GM18909 (cell line): ENCODE measurements at regions not wholly inside any gene's neighbourhood (a gene's known extent, or its start where the extent isn't known, plus 50 kb on each side); places are given as distances from the start of the nearest gene placed in this dataset.
A peak's percentile ranks its signal among the peaks of the same experiment; 100 is the strongest.
"Not testable (repeated sequence)": the region's sequence is repeated elsewhere in the genome, so short reads cannot be mapped to it uniquely, and the experiment has no call there.

ENCODE experiments used
- ATAC-seq: cut with Tn5 transposase; IDR thresholded peaks from one replicate; pipeline ENCODE4 v1.9.1; 2021; ENCODE audit warnings: mild to moderate bottlenecking; ENCODE audit not compliant: unreplicated experiment, poor library complexity

GRCh38 chr5:32534041-32534440 lies 51.3 kb upstream of the SUB1 start:
- no peak for ATAC-seq

GRCh38 chr5:32531885-32532520 lies 53.4 kb upstream of the SUB1 start:
- ATAC-seq, result peak; percentile 60

GRCh38 chr5:32527321-32527720 lies 58.0 kb upstream of the SUB1 start:
- ATAC-seq, result not testable (repeated sequence)

GRCh38 chr5:32526810-32527209 lies 58.5 kb upstream of the SUB1 start:
- no peak for ATAC-seq

- ATAC-seq, result no peak
Measured at GRCh38 chr5:32523625-32524024, 61.7 kb upstream of the SUB1 start.

DNA sequence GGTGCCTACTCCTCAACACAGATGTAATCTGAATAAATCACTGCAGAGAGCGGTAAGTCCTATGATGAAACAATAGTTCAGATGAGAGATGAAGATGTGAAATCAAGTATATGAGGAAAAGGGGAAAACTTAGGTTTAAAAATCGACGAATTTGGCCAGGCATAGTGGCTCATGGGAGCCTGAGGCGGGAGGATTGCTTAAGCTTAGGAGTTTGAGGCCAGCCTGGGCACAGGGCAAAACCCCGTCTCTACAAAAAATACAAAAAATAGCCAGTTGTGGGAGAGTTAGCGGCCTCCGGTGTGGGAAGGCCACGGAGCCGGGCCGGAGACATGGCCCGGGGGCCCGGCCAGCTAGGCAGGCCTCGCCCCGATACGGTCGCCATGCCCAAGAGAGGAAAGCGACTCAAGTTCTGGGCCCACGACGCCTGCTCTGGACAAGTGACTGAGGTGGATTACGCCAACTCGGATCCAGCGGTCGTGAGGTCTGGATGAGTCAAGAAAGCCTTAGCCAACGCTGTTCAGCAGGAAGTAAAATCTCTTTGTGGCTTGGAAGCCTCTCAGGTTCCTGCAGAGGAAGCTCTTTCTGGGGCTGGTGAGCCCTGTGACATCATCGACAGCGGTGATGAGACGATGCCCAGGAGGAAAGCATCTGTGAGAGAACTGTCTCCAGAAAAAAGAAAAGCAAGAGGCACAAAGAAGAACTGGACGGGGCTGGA lies 62.8 kb upstream of the SUB1 start:
- no peak for ATAC-seq

- no peak for ATAC-seq
Measured at GRCh38 chr5:32521481-32521880, 63.9 kb upstream of the SUB1 start.

GRCh38 chr5:32520972-32521371 lies 64.4 kb upstream of the SUB1 start:
- ATAC-seq, result no peak

DNA sequence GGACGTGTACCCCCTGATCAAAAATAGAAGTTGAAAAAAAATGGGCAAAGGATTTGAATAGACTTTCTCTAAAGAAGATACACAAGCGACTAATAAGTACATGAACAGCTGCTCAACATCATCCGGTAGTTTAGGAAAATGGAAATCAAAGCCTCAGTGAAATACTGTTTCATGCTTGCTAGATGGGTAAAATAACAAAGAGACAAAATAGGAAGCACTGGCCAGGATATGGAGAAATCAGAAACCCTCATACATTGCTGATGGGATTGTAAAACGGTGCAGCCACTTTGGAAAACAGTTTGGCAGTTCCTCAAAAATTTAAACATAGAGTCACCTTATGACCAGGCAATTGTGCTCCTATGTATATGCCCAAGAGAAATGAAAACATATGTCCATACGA lies 65.0 kb upstream of the SUB1 start:
- no peak for ATAC-seq

GRCh38 chr5:32519508-32519907 lies 65.8 kb upstream of the SUB1 start:
- ATAC-seq, result no peak

- ATAC-seq, result no peak
Measured at GRCh38 chr5:32514806-32515205, 70.3 kb upstream of the ZFR start.

DNA sequence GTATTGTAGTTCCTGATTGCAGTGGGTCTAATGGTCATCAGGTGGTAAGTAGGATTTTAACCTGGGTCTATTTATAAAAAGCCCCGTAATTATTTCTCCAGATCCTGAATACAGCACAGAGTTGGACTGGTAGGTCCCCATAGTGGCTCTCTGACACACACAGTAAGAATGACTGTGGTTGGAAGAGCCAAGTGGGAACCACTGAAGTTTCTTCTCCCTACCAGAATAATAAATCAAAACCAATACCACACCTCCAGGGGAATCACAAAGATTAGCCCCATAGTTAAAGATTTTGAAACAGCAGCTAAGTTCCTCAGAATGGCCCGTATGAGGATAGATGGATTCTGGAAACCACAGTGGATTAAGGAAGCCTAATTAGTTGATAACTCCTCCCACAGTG lies 68.4 kb upstream of the ZFR start:
- ATAC-seq, result no peak

DNA sequence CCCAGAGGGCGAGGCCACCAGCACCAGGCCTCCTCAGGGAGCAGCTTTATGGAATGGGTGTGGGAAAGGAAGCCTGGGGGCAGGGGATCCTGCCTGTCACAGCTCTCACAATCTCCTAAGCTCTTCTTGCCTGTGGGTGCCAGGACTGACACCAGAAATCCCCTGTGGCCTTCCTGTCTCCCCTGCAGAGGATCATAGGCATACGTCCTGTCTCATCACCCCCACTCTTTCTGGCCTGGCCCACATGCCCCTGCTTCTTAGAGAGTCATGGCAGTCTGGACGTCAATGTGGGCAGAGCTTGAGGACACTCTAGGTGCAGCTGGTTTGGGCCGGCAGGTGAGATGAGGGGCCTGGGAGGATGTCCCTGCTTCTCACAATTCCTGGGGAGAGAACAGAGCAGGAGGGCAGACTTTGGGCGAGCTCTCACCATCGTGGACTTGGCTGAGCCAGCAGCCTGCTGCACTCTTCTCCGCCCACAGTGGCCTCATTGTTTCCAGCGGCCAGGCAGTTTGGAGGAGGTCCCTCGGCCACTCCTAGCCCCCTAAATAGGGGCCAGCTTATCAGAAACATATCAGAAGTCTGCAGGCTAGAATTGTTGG lies 67.3 kb upstream of the ZFR start:
- no peak for ATAC-seq

DNA sequence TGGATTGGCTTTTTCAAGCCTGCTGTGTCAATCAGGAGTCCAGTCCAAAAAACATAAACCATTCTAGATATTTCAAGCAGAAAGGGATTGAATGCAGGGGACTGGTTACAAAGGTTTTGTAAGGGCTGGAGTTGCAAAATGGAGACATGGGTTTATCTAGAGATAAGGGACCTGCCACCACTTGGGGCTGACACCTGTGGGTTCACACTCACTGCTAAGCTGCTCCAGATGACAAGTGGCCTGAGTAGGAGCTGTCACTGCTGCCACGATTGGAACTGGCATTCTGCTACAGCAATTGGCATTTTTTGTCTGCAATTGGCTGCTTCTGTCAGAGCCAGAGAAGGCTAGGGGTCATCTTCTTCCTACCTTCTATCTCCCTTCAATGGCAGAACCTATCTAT lies 66.3 kb upstream of the ZFR start:
- no peak for ATAC-seq

GRCh38 chr5:32508806-32509805 lies 64.6 kb upstream of the ZFR start:
- no peak for ATAC-seq

DNA sequence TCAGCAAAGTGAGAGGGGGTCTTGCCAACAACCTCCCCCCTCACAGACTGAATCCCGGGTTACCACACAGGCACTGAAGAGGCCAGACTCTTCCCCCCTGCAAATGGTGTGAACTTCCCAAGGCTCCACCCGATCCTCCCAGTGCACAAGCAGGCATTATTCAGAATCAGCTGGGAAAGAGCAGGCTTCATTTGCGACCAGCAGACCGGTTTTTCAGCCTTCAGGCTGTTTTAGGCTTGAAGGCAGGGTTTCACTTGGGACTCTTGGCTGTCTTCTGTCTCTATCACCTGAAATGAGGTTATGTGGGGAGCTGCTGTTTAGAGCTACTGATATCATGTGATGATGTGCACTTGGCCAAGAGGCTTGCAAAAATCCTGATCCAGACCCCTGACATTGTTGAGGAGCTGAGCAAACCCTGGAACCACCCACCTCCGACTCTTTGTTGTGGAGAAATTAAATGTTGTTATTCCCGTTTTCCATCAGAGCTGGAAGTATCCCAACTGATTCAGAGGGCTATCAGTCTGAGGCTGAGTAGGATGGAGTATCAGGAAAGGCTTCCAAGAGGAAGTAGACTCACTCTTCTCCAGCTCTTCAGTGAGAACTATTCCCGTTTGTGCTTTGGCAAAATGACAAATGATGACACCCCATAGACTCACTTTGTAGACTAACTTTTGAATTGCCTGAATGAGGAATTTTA lies 63.3 kb upstream of the ZFR start:
- ATAC-seq, result no peak

- ATAC-seq, result no peak
Measured at GRCh38 chr5:32506799-32507198, 62.3 kb upstream of the ZFR start.

GRCh38 chr5:32506201-32506661 lies 61.7 kb upstream of the ZFR start:
- no peak for ATAC-seq

- no peak for ATAC-seq
Measured at GRCh38 chr5:32505756-32506155, 61.2 kb upstream of the ZFR start.
